ENCODE measurements at regions not wholly inside any gene's neighbourhood (a gene's known extent, or its start where the extent isn't known, plus 50 kb on each side); places are given as distances from the start of the nearest gene placed in this dataset.

DNA sequence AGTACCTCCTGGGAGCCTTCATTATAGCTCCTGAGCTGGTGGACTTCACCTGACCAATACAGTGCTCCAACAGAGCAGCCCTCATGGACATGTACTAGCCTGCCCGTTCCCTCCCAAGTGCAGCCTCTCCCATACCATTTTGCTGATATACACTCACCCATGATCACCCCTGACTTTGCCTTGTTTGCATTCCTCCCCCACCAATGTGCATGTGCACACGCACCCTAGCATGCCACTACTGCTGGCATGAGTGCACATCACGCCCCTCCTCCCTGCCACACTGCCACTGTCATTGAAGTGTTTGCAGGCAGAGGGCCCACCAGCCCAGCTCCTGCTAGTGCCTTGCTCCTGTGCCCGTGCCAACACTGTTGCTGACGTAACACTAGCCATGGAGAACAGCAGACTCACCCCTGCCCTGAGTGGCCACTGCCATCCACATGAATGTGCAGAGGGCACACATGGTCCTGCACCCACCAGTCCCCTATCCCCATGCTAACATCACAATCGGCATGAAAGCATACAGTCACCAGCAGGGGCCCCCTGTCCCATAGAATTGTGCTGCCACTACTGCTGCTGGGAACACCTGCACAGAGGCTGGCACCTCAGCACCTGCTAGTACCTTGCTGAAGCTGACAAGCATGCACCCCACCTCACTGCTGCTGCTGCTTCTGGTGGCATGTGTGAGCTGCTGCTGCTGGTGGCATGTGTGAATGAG is 110.3 kb downstream of the SINHCAF start:
- H3K4me3 ChIP-seq (ENCODE audit: low read length), result no peak overlapping the region
- TF ChIP-seq, protein P1, sequence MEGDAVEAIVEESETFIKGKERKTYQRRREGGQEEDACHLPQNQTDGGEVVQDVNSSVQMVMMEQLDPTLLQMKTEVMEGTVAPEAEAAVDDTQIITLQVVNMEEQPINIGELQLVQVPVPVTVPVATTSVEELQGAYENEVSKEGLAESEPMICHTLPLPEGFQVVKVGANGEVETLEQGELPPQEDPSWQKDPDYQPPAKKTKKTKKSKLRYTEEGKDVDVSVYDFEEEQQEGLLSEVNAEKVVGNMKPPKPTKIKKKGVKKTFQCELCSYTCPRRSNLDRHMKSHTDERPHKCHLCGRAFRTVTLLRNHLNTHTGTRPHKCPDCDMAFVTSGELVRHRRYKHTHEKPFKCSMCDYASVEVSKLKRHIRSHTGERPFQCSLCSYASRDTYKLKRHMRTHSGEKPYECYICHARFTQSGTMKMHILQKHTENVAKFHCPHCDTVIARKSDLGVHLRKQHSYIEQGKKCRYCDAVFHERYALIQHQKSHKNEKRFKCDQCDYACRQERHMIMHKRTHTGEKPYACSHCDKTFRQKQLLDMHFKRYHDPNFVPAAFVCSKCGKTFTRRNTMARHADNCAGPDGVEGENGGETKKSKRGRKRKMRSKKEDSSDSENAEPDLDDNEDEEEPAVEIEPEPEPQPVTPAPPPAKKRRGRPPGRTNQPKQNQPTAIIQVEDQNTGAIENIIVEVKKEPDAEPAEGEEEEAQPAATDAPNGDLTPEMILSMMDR (conservative IDR thresholded peaks at IDR 0.05; ENCODE audit: low read depth, low read length), result no peak
- no peak for DNase-seq (ENCODE audit: low read depth)

DNA sequence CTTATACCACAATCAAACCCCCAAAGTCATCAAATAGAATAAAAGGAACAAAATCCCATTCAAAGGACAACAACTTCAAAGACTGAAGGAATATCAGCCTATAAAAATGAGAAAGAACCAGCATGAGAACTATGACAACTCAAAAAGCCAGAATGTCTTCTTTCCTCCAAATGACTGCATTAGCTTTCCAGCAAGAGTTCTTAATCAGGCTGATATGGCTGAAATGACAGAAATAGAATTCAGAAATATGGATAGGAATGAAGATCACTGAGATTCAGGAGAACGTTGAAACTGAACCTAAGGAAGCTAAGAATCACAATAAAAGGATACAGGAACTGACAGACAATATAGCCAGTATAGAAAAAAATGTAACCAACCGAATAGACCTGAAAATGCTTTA is 109.5 kb downstream of the SINHCAF start:
- TF ChIP-seq, protein P1 (conservative IDR thresholded peaks at IDR 0.05; ENCODE audit: low read depth, low read length), result no peak
- no peak overlapping the region for H3K4me3 ChIP-seq (ENCODE audit: low read length)
- no peak for DNase-seq (ENCODE audit: low read depth)

GRCh38 chr12:31217356-31218130 is 108.4 kb downstream of the SINHCAF start:
- no peak overlapping the region for H3K4me3 ChIP-seq (ENCODE audit: low read length)
- no peak for DNase-seq (ENCODE audit: low read depth)
- TF ChIP-seq, protein P1 (conservative IDR thresholded peaks at IDR 0.05; ENCODE audit: low read depth, low read length), result no peak

DNA sequence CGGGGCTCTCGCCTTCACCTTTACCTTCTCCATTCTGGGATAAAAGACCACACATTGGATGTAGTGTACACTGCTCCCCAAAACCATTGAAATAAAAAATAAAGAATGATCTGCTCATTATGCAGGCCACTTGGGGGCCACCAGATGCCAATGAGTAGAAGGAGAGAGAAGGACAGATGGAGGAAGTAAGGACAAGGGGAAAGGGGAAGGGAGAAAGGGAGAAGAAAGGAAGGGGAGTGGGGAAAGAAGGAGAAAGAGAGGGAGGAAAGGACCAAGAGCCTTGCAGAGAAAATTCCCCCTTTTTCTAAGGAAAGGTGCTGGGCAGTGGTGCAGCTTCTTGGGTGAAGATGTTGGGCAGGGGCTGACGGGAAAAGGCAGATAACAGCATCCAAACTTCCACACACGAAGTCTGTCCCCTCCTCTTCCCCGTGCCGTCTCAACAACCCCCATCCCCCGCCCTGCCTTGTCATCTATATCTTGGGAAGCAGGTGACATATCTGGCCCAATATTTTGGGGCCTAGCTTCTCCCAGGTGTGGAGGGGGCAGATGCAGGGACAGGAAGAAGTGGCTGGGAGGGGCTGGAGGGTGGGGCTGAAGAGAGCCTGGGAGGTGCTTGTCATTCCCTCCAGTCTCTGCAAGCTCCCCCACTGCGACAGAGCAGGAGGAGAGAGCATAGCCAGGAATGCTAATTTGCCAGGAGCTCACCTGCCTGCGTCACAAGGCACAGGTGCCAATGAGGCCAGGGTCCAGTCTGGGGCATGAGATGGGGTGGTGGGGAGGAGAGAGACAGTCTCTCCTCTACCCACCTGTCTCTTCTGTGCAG is 107.5 kb downstream of the SINHCAF start:
- TF ChIP-seq, protein P1 (conservative IDR thresholded peaks at IDR 0.05; ENCODE audit: low read depth, low read length), result no peak
- no peak for DNase-seq (ENCODE audit: low read depth)
- no peak overlapping the region for H3K4me3 ChIP-seq (ENCODE audit: low read length)

GRCh38 chr12:31219521-31219920 is 106.4 kb downstream of the SINHCAF start:
- H3K4me3 ChIP-seq (ENCODE audit: low read length), result no peak overlapping the region
- no peak for DNase-seq (ENCODE audit: low read depth)
- TF ChIP-seq, protein P1 (conservative IDR thresholded peaks at IDR 0.05; ENCODE audit: low read depth, low read length), result no peak

DNA sequence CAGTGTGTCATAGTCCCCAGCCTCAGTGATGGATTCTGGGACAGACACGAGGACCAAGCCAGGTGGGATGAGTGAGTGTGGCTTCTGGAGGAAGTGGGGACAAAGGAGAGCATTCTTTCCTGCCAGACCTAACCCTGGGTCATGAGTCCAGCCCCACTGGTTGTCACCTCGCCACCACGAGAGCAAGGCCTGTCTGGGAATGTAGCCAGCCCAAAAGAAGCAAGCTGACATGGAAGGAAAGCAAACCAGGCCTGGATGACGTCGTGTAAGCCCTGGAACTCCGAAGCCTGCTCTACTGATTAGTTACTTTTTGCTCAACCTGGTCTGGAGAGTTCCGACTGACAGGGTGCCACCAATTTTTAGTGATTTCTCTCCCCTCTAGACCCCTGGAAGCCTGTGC is 105.9 kb downstream of the SINHCAF start:
- H3K4me3 ChIP-seq (ENCODE audit: low read length), result no peak overlapping the region
- TF ChIP-seq, protein P1 (conservative IDR thresholded peaks at IDR 0.05; ENCODE audit: low read depth, low read length), result no peak
- no peak for DNase-seq (ENCODE audit: low read depth)
